Stomach (tissue), 8 donors: ENCODE measurements at regions not wholly inside any gene's neighbourhood (a gene's known extent, or its start where the extent isn't known, plus 50 kb on each side); places are given as distances from the start of the nearest gene placed in this dataset.

ENCODE experiments used
- DNase-seq, 2 donors: peaks; one replicate each; pipeline versions ENCODE4 v3.0.0 to v3.0.0-alpha.2; 2013 to 2019
- H3K27ac ChIP-seq, 5 donors: fragments of 200-600 bp in 4 of 5; sonication (generic) in 4 of 5; one replicate each; pipeline ENCODE4 v1.5.1; 2013 to 2019; ENCODE audit warnings: mild to moderate bottlenecking in 1 of 5, moderate library complexity in 1 of 5
- H3K27me3 ChIP-seq, 3 donors: fragments of 200-600 bp; sonication (generic); one replicate each; pipeline ENCODE4 v1.5.1; 2017 to 2019; ENCODE audit warnings: mixed run types in 1 of 3
- H3K36me3 ChIP-seq, 4 donors: fragments of 200-600 bp; sonication (generic); 1 replicate in 3 of 4; 2 replicates in 1 of 4; pipeline ENCODE4 v1.5.1; 2016 to 2019
- H3K4me1 ChIP-seq, 4 donors: fragments of 200-600 bp; sonication (generic); one replicate each; pipeline ENCODE4 v1.5.1; 2016 to 2019
- H3K4me3 ChIP-seq, 4 donors: fragments of 200-600 bp; sonication (generic) in 3 of 4; one replicate each; pipeline ENCODE4 v1.5.1; 2016 to 2019; ENCODE audit warnings: mild to moderate bottlenecking in 1 of 4
- H3K9me3 ChIP-seq, 4 donors: fragments of 200-600 bp; sonication (generic); one replicate each; pipeline ENCODE4 v1.5.1; 2016 to 2019
- EP300 ChIP-seq: sonication (generic); formaldehyde crosslinking; IDR thresholded peaks from one replicate; pipeline ENCODE4 v1.6.1; 2017; ENCODE audit warnings: antibody characterized with exemption
- POLR2A ChIP-seq, 4 donors: fragments of 450-650 bp; IDR thresholded peaks; one replicate each; pipeline ENCODE4 v1.6.1; 2016; ENCODE audit warnings: antibody characterized with exemption in 4 of 4, control low read depth in 2 of 4, mild to moderate bottlenecking in 1 of 4, moderate library complexity in 1 of 4
- POLR2AphosphoS5 ChIP-seq, 3 donors: sonication (generic); formaldehyde crosslinking; IDR thresholded peaks; one replicate each; pipeline ENCODE4 v1.6.1; 2016; ENCODE audit warnings: antibody characterized with exemption in 3 of 3
- WGBS, 5 donors: extraction: QIAGEN DNeasy Blood & Tissue Kit in 3 of 5; methylation state at CpG; one replicate each; pipeline versions ENCODE4 v1.1.5 to v1.1.7; 2013 to 2018; 5-methylcytosine and 5-hydroxymethylcytosine counted together
- intact Hi-C: fragments of 100-400 bp; cut with DNase I; formaldehyde crosslinking; loops from one replicate; pipeline ENCODE4 v1.15.1; 2023; ENCODE audit warnings: low total_unique reads
- TF ChIP-seq, protein P1 (sequence below), 7 experiments: fragments of 450-650 bp in 4 of 7; fragments of 200-600 bp in 3 of 7; sonication (generic) in 3 of 7; IDR thresholded peaks; one replicate each; pipeline ENCODE4 v1.5.1; 2016 to 2019; ENCODE audit warnings: antibody characterized with exemption in 7 of 7, control low read depth in 2 of 7, mild to moderate bottlenecking in 1 of 7
- donor health status: healthy with polysubstance abuse.
- donor health status: Bipolar disorder and iron deficiency.
- donor health status: healthy.

DNA sequence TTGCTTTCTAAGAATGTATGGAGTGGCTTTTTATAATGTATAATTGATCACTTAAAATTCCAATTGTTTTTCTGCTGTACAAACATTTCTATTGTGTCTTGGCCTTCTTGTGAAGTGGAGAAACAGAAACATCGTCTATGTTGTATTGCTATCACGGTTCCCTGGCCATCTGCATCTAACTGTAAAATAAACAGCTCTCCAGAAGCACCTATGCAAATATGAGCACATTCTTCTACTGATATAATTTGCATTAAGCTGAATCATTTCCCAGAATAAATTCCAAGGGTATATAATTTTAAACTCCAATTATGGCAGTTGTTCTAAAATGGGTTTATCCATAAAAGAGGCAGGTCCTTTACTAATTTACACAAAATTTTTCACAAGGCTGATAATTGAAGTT, 261.6 kb upstream of the STS start:
- Histone ChIP-seq H3K36me3 (no peaks in the 10 kb centered on the region), H3K27me3 (no peaks in the 10 kb centered on the region), H3K9me3 (no peaks in the 10 kb centered on the region), H3K4me3 (no peak overlapping the region), H3K27ac (no peak overlapping the region), H3K4me1 (no peaks in the 10 kb centered on the region)
- no peak for TF ChIP-seq POLR2A (IDR thresholded peaks at IDR 0.05)
- no peak for TF ChIP-seq POLR2AphosphoS5 (IDR thresholded peaks at IDR 0.05)
- TF ChIP-seq, protein P1, sequence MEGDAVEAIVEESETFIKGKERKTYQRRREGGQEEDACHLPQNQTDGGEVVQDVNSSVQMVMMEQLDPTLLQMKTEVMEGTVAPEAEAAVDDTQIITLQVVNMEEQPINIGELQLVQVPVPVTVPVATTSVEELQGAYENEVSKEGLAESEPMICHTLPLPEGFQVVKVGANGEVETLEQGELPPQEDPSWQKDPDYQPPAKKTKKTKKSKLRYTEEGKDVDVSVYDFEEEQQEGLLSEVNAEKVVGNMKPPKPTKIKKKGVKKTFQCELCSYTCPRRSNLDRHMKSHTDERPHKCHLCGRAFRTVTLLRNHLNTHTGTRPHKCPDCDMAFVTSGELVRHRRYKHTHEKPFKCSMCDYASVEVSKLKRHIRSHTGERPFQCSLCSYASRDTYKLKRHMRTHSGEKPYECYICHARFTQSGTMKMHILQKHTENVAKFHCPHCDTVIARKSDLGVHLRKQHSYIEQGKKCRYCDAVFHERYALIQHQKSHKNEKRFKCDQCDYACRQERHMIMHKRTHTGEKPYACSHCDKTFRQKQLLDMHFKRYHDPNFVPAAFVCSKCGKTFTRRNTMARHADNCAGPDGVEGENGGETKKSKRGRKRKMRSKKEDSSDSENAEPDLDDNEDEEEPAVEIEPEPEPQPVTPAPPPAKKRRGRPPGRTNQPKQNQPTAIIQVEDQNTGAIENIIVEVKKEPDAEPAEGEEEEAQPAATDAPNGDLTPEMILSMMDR (IDR thresholded peaks at IDR 0.05), result no peak
- no peak for TF ChIP-seq EP300
- DNase-seq, result no peak
- WGBS, 5 donors, result 22 to 52% (median 39%) methylated on average over 2 of the region's 2 CpGs
- intact Hi-C loops, result no loop called here

GRCh38 chrX:6885396-6885795, 262.1 kb upstream of the STS start:
- Histone ChIP-seq H3K4me1 (no peaks in the 10 kb centered on the region), H3K27me3 (no peaks in the 10 kb centered on the region), H3K4me3 (no peak overlapping the region), H3K9me3 (no peaks in the 10 kb centered on the region), H3K27ac (no peak overlapping the region), H3K36me3 (no peaks in the 10 kb centered on the region)
- no peak for TF ChIP-seq POLR2A (IDR thresholded peaks at IDR 0.05)
- TF ChIP-seq, protein P1 (IDR thresholded peaks at IDR 0.05), result no peak
- no peak for TF ChIP-seq POLR2AphosphoS5 (IDR thresholded peaks at IDR 0.05)
- no peak for TF ChIP-seq EP300
- intact Hi-C loops, result no loop called here
- no peak for DNase-seq
- 40 to 90% (median 65%) methylated on average over 2 of the region's 2 CpGs for WGBS, 5 donors

DNA sequence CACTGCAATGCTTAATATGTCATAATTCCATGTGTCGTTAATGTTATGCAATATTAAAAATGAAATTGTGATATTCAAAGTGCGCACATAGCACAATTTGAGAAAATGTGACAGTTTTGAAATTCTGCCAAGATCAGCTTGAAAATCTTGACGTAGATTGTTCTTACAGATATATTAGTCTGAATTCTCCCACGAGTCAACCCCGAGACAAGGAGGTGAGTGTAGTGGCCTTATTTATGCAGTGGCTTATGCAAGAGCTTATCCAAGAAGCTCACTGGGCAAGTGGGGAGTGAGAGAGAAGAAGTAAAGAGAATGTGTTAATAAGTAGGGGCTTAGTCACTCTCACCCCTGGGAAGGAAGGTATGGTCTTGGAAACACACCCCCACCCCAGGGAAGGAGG, 286.1 kb upstream of the STS start:
- Histone ChIP-seq H3K4me1 (no peaks in the 10 kb centered on the region), H3K27me3 (no peaks in the 10 kb centered on the region), H3K27ac (no peak overlapping the region), H3K9me3 (peaks cover 0 to 7% (median 3%) of the 10 kb centered on the region in 4 donors), H3K36me3 (no peaks in the 10 kb centered on the region), H3K4me3 (no peak overlapping the region)
- TF ChIP-seq, protein P1 (IDR thresholded peaks at IDR 0.05), result no peak
- TF ChIP-seq POLR2AphosphoS5 (IDR thresholded peaks at IDR 0.05) (no peak), EP300 (no peak), POLR2A (IDR thresholded peaks at IDR 0.05) (no peak)
- intact Hi-C loops, result no loop called here
- WGBS, 5 donors, result 75 to 88% (median 85%) methylated on average over 5 of the region's 5 CpGs
- DNase-seq, result no peak

- Histone ChIP-seq H3K27me3 (no peaks in the 10 kb centered on the region), H3K27ac (no peak overlapping the region), H3K9me3 (peaks cover 0 to 7% (median 3%) of the 10 kb centered on the region in 4 donors), H3K4me1 (no peaks in the 10 kb centered on the region), H3K4me3 (no peak overlapping the region), H3K36me3 (no peaks in the 10 kb centered on the region)
- 72 to 96% (median 93%) methylated on average over 2 of the region's 2 CpGs for WGBS, 5 donors
- no peak for DNase-seq
- intact Hi-C loops, result no loop called here
- TF ChIP-seq POLR2AphosphoS5 (IDR thresholded peaks at IDR 0.05), result no peak
- TF ChIP-seq POLR2A (IDR thresholded peaks at IDR 0.05), result no peak
- no peak for TF ChIP-seq EP300
Observed at GRCh38 chrX:6857749-6858148, 289.8 kb upstream of the STS start.

- 75 to 87% (median 81%) methylated on average over 6 of the region's 6 CpGs for WGBS, 5 donors
Observed at GRCh38 chrX:6856471-6856870, 291.0 kb upstream of the STS start.

More at GRCh38 chrX:6856471-6856870, 291.0 kb upstream of the STS start:
- TF ChIP-seq POLR2A (IDR thresholded peaks at IDR 0.05), result no peak
- TF ChIP-seq, protein P1 (IDR thresholded peaks at IDR 0.05), result no peak
- no peak for TF ChIP-seq POLR2AphosphoS5 (IDR thresholded peaks at IDR 0.05)
- no peak for TF ChIP-seq EP300
- H3K9me3 ChIP-seq, result peaks cover 0 to 7% (median 3%) of the 10 kb centered on the region in 4 donors
- H3K4me3 ChIP-seq, result no peak overlapping the region
- no peak overlapping the region for H3K27ac ChIP-seq
- intact Hi-C loops, result no loop called here
- H3K27me3 ChIP-seq, result no peaks in the 10 kb centered on the region
- no peak for DNase-seq
- H3K4me1 ChIP-seq, result no peaks in the 10 kb centered on the region
- no peaks in the 10 kb centered on the region for H3K36me3 ChIP-seq
